ENCODE measurements at regions not wholly inside any gene's neighbourhood (a gene's known extent, or its start where the extent isn't known, plus 50 kb on each side); places are given as distances from the start of the nearest gene placed in this dataset.

DNA sequence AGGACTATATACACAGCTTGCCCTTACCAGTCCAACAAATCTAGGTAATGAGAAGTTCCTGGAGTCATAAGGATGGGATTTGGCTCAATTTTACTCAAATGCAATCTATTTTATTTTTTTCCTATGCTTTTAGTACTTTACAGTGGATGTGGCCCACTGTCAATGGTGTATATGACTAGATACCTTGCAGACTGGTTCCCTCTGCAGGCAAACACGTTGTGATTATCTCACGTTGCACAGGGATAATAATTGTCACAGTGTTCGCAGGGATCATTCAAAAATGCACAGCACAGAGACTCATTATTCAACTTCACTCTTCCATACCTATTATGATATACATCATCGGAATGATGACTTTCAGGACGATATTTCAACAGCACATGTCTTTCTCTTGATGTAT is 359.7 kb downstream of the MBD2 start:
- peak in 2 of 6 experiments; percentile 30 to 32 for TF ChIP-seq CTCF (IDR thresholded peaks at IDR 0.05)
- TF ChIP-seq POLR2A (IDR thresholded peaks at IDR 0.05): no peak
